ENCODE measurements at regions not wholly inside any gene's neighbourhood (a gene's known extent, or its start where the extent isn't known, plus 50 kb on each side); places are given as distances from the start of the nearest gene placed in this dataset.

GRCh38 chr2:5041501-5041900 lies 650.7 kb upstream of the SOX11 start:
- TF ChIP-seq EZH2phosphoT487 (IDR thresholded peaks at IDR 0.05; ENCODE audit: insufficient read depth, low read depth) = no peak
- no peak for TF ChIP-seq EZH2 (IDR thresholded peaks at IDR 0.05; ENCODE audit: insufficient read depth, poor library complexity, severe bottlenecking)

Measured in GM23248 (cell line).